GM12892 (cell line): ENCODE measurements at regions not wholly inside any gene's neighbourhood (a gene's known extent, or its start where the extent isn't known, plus 50 kb on each side); places are given as distances from the start of the nearest gene placed in this dataset.

Experiments used
- POLR2A ChIP-seq: IDR thresholded peaks from 2 replicates; pipeline ENCODE4 v1.6.1; 2011; ENCODE audit warnings: low read depth, low read length, control low read depth
- POLR2AphosphoS5 ChIP-seq: IDR thresholded peaks from 2 replicates; pipeline ENCODE4 v1.6.1; 2011; ENCODE audit warnings: low read depth, low read length, control low read depth

- TF ChIP-seq POLR2A (no peak), POLR2AphosphoS5 (no peak)
Observed at GRCh38 chr9:120153258-120153657, 426.7 kb downstream of the CDK5RAP2 start.
